ENCODE measurements at regions not wholly inside any gene's neighbourhood (a gene's known extent, or its start where the extent isn't known, plus 50 kb on each side); places are given as distances from the start of the nearest gene placed in this dataset.

GRCh38 chr5:85500869-85501268 lies 1116.2 kb upstream of the EDIL3 start:
- Histone ChIP-seq H3K27ac (no peak overlapping the region), H3K4me1 (0 out of 2 replicates have a peak, but pooled peaks cover 4% of the 10 kb centered on the region), H3K9me3 (no peaks in the 10 kb centered on the region), H3K4me3 (no peak overlapping the region), H3K9ac (no peak overlapping the region), H3K36me3 (no peaks in the 10 kb centered on the region), H3K4me2 (no peak overlapping the region), H3K27me3 (no peaks in the 10 kb centered on the region), H4K20me1 (no peaks in the 10 kb centered on the region)
- TF ChIP-seq Cebpa-rat (IDR thresholded peaks at IDR 0.05): no peak

GRCh38 chr5:85512896-85513295 lies 1104.8 kb upstream of the COX7C start:
- H3K4me1 ChIP-seq: no peaks in the 10 kb centered on the region
- H3K36me3 ChIP-seq: no peaks in the 10 kb centered on the region

GRCh38 chr5:85515588-85515987 lies 1102.2 kb upstream of the COX7C start:
- H4K20me1 ChIP-seq: no peaks in the 10 kb centered on the region
- H3K27ac ChIP-seq: no peak overlapping the region

More at GRCh38 chr5:85512896-85513295, 1104.8 kb upstream of the COX7C start:
- Histone ChIP-seq H3K4me3 (no peak overlapping the region), H3K27me3 (no peaks in the 10 kb centered on the region), H3K9me3 (no peaks in the 10 kb centered on the region), H4K20me1 (no peaks in the 10 kb centered on the region), H3K9ac (no peak overlapping the region), H3K27ac (no peak overlapping the region), H3K4me2 (no peak overlapping the region)
- TF ChIP-seq Cebpa-rat (IDR thresholded peaks at IDR 0.05): no peak

DNA sequence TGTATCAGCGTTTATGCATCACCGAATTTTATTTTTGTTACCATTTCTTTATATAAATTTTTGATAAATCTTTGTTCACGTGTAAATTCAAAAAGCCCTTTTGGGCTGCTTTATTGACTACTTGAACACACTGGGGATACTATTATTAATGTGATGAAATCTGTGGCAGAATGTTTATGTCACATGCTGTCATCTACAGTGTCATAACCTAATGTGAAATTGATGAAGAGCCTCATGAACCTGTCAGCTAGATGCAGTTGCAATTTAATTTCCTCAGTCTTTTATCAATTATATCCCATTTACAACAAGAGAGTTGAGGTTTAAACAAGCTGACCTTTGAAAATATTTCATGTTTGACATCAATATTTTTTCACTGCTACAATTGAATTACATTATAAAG lies 1100.4 kb upstream of the COX7C start:
- no peaks in the 10 kb centered on the region for H4K20me1 ChIP-seq
- no peaks in the 10 kb centered on the region for H3K27me3 ChIP-seq
- no peak overlapping the region for H3K27ac ChIP-seq
- H3K36me3 ChIP-seq: no peaks in the 10 kb centered on the region
- H3K9me3 ChIP-seq: no peaks in the 10 kb centered on the region
- no peak overlapping the region for H3K9ac ChIP-seq
- H3K4me3 ChIP-seq: no peak overlapping the region
- H3K4me2 ChIP-seq: no peak overlapping the region
- no peaks in the 10 kb centered on the region for H3K4me1 ChIP-seq
- no peak for TF ChIP-seq Cebpa-rat (IDR thresholded peaks at IDR 0.05)

More at GRCh38 chr5:85515588-85515987, 1102.2 kb upstream of the COX7C start:
- no peaks in the 10 kb centered on the region for H3K27me3 ChIP-seq
- no peaks in the 10 kb centered on the region for H3K36me3 ChIP-seq
- TF ChIP-seq Cebpa-rat (IDR thresholded peaks at IDR 0.05): no peak
- H3K9ac ChIP-seq: no peak overlapping the region
- no peak overlapping the region for H3K4me3 ChIP-seq
- H3K9me3 ChIP-seq: no peaks in the 10 kb centered on the region
- H3K4me1 ChIP-seq: no peaks in the 10 kb centered on the region
- H3K4me2 ChIP-seq: no peak overlapping the region

DNA sequence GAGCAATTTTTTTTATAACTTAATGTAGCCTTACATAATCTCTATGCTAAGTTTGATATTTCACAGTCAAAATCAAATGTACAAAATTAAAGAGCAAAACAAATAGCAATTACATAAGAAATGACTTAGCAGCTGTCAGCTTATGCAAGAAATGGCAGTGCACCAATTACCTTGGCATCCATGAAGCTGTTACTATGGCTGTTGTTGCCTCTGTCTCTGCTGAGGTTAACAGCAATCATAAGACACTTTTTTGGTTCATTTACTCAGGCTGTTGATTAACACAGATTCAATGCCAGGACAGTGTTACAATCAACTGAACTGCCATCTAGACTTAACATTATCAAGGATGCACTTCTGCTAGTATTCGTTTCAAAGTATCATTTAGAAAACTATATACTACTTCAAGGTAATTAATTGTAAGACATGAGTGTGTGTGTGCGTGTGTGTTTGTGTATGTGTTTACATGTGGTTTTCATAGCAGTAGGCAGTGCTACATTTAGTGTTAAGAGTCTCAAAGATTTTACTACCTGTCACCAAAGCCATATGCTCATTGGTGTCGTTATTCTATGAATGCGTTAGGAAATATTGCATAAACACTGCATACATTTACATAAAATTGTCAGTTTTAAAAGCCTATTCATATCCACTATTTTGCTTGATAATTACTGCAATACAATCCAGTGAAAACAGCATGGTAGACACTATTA lies 1084.2 kb upstream of the COX7C start:
- Histone ChIP-seq H3K4me2 (no peak overlapping the region), H3K27me3 (no peaks in the 10 kb centered on the region), H3K36me3 (no peaks in the 10 kb centered on the region), H3K9ac (no peak overlapping the region), H4K20me1 (no peaks in the 10 kb centered on the region), H3K27ac (no peak overlapping the region), H3K4me1 (peaks cover 7% of the 10 kb centered on the region), H3K4me3 (no peak overlapping the region), H3K9me3 (no peaks in the 10 kb centered on the region)
- no peak for TF ChIP-seq Cebpa-rat (IDR thresholded peaks at IDR 0.05)

DNA sequence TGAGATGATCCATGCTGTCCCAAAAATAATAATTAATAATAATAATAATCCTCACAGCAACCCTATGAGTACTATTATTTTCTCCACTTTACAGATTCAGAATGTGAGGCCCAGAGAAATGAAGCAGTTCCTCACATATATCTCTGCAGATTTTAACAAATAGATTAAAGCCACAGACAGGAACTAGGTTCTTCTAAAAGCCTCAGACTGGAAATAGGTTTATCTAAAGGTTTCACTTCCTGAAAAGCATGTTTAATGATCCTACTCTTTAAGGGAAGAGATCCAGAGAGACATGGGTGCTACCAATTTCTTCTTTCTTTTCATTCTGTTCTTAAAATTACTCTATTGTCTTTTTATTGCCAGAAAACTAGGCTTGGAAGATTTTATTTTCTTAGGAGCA lies 1079.4 kb upstream of the COX7C start:
- H3K4me2 ChIP-seq: peak overlapping the region; percentile 27; the same call in 1 of the 2 replicates
- no peak overlapping the region for H3K9ac ChIP-seq
- H3K27ac ChIP-seq: no peak overlapping the region
- H3K27me3 ChIP-seq: no peaks in the 10 kb centered on the region
- no peak overlapping the region for H3K4me3 ChIP-seq
- no peaks in the 10 kb centered on the region for H4K20me1 ChIP-seq
- no peaks in the 10 kb centered on the region for H3K9me3 ChIP-seq
- H3K36me3 ChIP-seq: no peaks in the 10 kb centered on the region
- no peak for TF ChIP-seq Cebpa-rat (IDR thresholded peaks at IDR 0.05)
- peaks cover 9% of the 10 kb centered on the region for H3K4me1 ChIP-seq

- Histone ChIP-seq H3K9me3 (peaks cover 5% of the 10 kb centered on the region; the same call in 1 of the 2 replicates), H3K9ac (no peak overlapping the region), H4K20me1 (no peaks in the 10 kb centered on the region)
Measured at GRCh38 chr5:85545129-85545528, 1072.6 kb upstream of the COX7C start.

GRCh38 chr5:85549229-85549628 lies 1068.5 kb upstream of the COX7C start:
- H3K9me3 ChIP-seq: peaks cover 7% of the 10 kb centered on the region; the same call in 1 of the 2 replicates
- H3K4me3 ChIP-seq: no peak overlapping the region
- H3K4me2 ChIP-seq: no peak overlapping the region
- H3K9ac ChIP-seq: no peak overlapping the region
- H3K4me1 ChIP-seq: no peaks in the 10 kb centered on the region
- H3K27me3 ChIP-seq: no peaks in the 10 kb centered on the region
- no peaks in the 10 kb centered on the region for H3K36me3 ChIP-seq
- no peak overlapping the region for H3K27ac ChIP-seq
- no peaks in the 10 kb centered on the region for H4K20me1 ChIP-seq
- no peak for TF ChIP-seq Cebpa-rat (IDR thresholded peaks at IDR 0.05)

More at GRCh38 chr5:85545129-85545528, 1072.6 kb upstream of the COX7C start:
- Histone ChIP-seq H3K27ac (no peak overlapping the region), H3K4me2 (no peak overlapping the region), H3K36me3 (no peaks in the 10 kb centered on the region), H3K27me3 (no peaks in the 10 kb centered on the region), H3K4me1 (no peaks in the 10 kb centered on the region), H3K4me3 (no peak overlapping the region)
- no peak for TF ChIP-seq Cebpa-rat (IDR thresholded peaks at IDR 0.05)

DNA sequence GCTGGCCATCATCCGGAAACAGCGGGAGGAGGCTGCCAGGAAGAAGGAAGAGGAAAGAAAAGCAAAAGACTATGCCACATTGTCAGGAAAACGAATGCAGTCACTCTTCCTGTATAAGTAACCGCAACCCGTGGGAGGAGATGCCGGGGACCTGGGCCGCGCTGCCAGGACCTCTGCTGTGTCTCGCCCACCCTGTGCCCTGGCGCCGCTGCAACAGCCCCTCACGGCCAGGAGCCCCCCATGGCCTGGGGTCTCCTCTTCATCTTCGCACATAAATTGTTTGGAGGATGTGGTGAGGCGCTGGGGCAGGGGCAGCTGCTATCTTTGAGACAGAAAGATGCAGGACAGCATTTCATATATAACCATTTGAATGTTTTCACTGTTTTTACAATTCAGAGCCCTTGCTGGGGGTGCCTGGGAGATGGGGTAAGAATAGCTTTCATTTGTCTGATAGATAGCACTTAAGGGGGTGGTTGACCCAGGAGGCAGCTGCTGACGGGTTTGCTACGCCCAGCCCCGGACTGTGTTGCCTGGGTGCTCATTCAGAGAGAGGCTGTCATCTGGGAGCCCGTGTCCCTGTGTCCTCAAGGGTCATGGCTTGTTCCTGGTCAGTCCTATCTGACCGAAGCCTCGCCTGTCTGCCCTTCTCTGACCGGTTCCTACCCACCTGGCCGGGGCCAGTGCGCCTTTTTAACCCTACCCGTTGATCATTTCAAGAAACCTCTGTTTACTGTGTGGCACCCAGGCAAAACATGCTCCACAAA lies 1067.7 kb upstream of the COX7C start:
- TF ChIP-seq Cebpa-rat (IDR thresholded peaks at IDR 0.05): no peak
- H4K20me1 ChIP-seq: no peaks in the 10 kb centered on the region
- H3K4me1 ChIP-seq: no peaks in the 10 kb centered on the region
- H3K9me3 ChIP-seq: peaks cover 7% of the 10 kb centered on the region; the same call in 1 of the 2 replicates
- H3K36me3 ChIP-seq: no peaks in the 10 kb centered on the region
- H3K9ac ChIP-seq: no peak overlapping the region
- H3K27me3 ChIP-seq: no peaks in the 10 kb centered on the region
- H3K4me2 ChIP-seq: no peak overlapping the region
- no peak overlapping the region for H3K4me3 ChIP-seq
- no peak overlapping the region for H3K27ac ChIP-seq

DNA sequence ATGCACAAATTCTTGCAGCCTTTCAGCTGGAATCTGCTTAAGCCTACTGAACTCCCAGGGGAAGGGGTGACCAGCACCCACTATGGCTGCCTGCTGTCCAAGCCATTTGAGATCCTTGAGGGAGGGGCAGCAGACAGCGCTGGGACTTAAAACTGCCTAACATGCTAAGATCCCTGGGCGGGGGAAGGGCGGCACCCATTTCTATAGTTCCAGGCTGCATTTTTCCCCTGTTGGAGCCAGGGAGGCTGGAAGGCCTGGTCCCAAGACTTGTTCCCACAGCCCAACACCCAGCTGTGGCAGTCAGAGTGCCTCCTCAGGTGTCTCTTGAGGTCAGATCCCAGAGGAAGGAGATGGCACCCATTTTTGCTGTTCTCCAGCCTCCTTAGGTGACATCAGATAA lies 1061.3 kb upstream of the COX7C start:
- Histone ChIP-seq H3K27ac (no peak overlapping the region), H3K4me1 (no peaks in the 10 kb centered on the region), H3K9ac (no peak overlapping the region), H3K36me3 (no peaks in the 10 kb centered on the region), H3K27me3 (no peaks in the 10 kb centered on the region), H4K20me1 (no peaks in the 10 kb centered on the region), H3K4me3 (no peak overlapping the region), H3K9me3 (no peaks in the 10 kb centered on the region), H3K4me2 (no peak overlapping the region)
- no peak for TF ChIP-seq Cebpa-rat (IDR thresholded peaks at IDR 0.05)

Data from BLaER1 (cell line).